RWPE1 (cell line): ENCODE measurements at regions not wholly inside any gene's neighbourhood (a gene's known extent, or its start where the extent isn't known, plus 50 kb on each side); places are given as distances from the start of the nearest gene placed in this dataset.
"Not testable (repeated sequence)": the region's sequence is repeated elsewhere in the genome, so short reads cannot be mapped to it uniquely, and the experiment has no call there.

Source experiments
- CTCF ChIA-PET: fragments of 350-600 bp; sonication (Branson Sonifier 250); formaldehyde crosslinking; extraction: SDS; loops from one replicate; lab custom pipeline; 2021; lab: Yijun Ruan, JAX
- POLR2A ChIA-PET: fragments of 400-600 bp; formaldehyde crosslinking; extraction: SDS; loops from one replicate; lab custom pipeline; 2020; ENCODE audit warnings: antibody characterized with exemption; ENCODE audit not compliant: low non-redundant PET; lab: Yijun Ruan, JAX
- DNase-seq: peaks from one replicate; pipeline ENCODE4 v3.0.0; 2012; ENCODE audit warnings: low spot score
- H3K27ac ChIP-seq: fragments of 450-650 bp; 2 replicates; pipeline ENCODE4 v1.5.1; 2017
- CTCF ChIP-seq: fragments of 450-650 bp; conservative IDR thresholded peaks from 2 replicates; pipeline ENCODE4 v1.5.1; 2017; ENCODE audit warnings: low read depth, mild to moderate bottlenecking

DNA sequence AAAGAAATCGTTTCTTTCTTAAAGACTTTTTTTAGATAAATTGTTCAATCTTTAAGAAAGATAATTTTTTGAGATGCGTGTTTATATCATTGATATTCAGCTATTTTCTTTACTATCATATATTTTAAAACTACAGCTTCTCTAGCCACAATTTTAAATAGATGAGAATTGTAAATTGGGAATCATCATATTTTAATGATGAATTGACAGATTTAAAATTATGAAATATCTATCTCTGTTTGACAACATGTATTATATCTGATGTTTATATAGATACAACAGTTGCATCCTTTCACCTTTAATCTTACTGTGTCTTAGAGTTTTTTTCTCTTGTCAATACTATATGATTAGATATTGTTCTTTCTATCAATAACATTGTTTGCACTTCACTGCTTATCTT, 762.3 kb upstream of the GJE1 start:
- POLR2A ChIA-PET: no interaction called here
- CTCF ChIA-PET: no interaction called here
- TF ChIP-seq CTCF: no peak
- no peak overlapping the region for H3K27ac ChIP-seq
- DNase-seq: no peak

DNA sequence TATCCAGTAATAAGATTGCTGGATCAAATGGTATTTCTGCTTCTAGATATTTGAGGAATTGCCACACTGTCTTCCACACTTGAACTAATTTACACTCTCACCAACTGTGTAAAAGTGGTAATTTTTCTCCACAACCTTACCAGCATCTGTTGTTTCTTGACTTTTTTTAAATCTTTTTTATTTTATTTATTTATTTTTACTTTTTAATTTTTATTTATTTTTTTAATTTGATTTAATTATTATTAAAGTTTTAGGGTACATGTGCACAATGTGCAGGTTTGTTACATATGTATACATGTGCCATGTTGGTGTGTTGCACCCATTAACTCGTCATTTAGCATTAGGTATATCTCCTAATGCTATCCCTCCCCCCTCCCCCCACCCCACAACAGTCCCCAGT, 765.9 kb upstream of the GJE1 start:
- DNase-seq, POLR2A ChIA-PET, H3K27ac ChIP-seq, CTCF ChIA-PET: not testable (repeated sequence)

DNA sequence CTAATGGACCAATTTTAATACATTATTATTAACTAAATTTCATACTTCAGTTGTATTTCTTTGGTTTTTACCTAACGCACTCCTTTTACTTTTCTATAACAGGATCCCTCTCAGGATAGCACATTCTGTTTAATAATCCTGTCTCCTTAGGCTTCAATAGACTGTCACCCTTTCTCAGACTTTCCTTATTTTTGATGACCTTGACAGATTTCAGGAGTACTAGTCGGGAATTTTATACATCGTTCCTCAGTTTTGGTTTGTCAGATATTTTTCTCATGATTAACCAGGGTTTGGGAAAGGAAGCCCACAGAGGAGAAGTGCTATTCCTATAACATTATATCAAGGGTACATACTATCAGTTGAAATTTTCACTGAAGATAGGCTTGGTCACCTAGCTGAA, 768.0 kb upstream of the GJE1 start:
- no peak overlapping the region for H3K27ac ChIP-seq
- TF ChIP-seq CTCF: no peak
- ChIA-PET CTCF (no interaction called here), POLR2A (no interaction called here)
- no peak for DNase-seq

- POLR2A ChIA-PET: no interaction called here
Measured at GRCh38 chr6:141364232-141364631, 768.5 kb upstream of the GJE1 start.

GRCh38 chr6:141361559-141361958, 771.2 kb upstream of the GJE1 start:
- no peak for TF ChIP-seq CTCF
- no peak for DNase-seq
- CTCF ChIA-PET: no interaction called here
- no peak overlapping the region for H3K27ac ChIP-seq
- POLR2A ChIA-PET: no interaction called here

More at GRCh38 chr6:141364232-141364631, 768.5 kb upstream of the GJE1 start:
- CTCF ChIA-PET: no interaction called here
- TF ChIP-seq CTCF: no peak
- no peak overlapping the region for H3K27ac ChIP-seq
- DNase-seq: no peak

GRCh38 chr6:141359953-141360352, 772.8 kb upstream of the GJE1 start:
- no peak for DNase-seq
- POLR2A ChIA-PET: no interaction called here
- TF ChIP-seq CTCF: no peak
- no peak overlapping the region for H3K27ac ChIP-seq
- CTCF ChIA-PET: no interaction called here

DNA sequence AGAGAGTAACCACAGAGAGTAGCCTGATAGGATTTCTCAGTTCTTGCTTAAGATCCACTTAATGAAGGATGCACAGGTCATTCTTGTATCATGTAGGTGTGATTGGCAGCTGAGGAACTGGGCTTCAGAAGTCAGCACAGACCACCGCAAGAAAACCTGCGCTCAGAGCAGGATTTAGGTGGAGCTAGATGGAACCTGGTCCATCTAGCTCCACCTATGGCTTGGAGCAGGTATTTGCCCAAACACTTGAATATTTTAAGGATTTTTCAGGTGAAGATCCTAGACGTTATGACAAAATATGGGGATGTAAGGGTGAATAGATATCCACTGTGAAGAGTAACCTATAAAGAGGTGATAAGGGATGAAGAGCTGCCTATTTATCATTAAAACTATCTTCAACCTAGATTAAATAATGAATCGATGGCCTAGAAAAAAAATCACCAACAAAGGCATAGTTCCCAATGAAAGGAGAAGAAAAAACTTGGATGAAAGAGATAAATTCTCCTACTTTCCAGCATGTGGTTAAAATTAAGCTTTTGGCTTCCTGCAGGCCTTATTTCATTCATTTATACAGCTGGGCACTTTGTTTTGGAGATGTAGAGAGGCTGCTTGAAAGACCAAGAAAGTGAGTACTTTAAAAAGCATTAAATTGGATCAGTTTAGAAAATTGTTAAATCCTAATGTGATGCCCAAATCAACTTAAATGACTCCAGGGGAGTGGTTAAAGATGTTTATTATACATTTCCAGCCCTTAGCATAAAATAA, 778.4 kb upstream of the GJE1 start:
- TF ChIP-seq CTCF: no peak
- no peak for DNase-seq
- H3K27ac ChIP-seq: no peak overlapping the region

More for the DNA sequence above, 778.4 kb upstream of the GJE1 start:
- POLR2A ChIA-PET: no interaction called here
- CTCF ChIA-PET: interaction anchor here (0.5 kb wide), 1 partner anchor 132 kb away, joined by 3 read pairs; no protein-coding TSS in a partner anchor
